ENCODE measurements at regions not wholly inside any gene's neighbourhood (a gene's known extent, or its start where the extent isn't known, plus 50 kb on each side); places are given as distances from the start of the nearest gene placed in this dataset.
"Not testable (repeated sequence)": the region's sequence is repeated elsewhere in the genome, so short reads cannot be mapped to it uniquely, and the experiment has no call there.

DNA sequence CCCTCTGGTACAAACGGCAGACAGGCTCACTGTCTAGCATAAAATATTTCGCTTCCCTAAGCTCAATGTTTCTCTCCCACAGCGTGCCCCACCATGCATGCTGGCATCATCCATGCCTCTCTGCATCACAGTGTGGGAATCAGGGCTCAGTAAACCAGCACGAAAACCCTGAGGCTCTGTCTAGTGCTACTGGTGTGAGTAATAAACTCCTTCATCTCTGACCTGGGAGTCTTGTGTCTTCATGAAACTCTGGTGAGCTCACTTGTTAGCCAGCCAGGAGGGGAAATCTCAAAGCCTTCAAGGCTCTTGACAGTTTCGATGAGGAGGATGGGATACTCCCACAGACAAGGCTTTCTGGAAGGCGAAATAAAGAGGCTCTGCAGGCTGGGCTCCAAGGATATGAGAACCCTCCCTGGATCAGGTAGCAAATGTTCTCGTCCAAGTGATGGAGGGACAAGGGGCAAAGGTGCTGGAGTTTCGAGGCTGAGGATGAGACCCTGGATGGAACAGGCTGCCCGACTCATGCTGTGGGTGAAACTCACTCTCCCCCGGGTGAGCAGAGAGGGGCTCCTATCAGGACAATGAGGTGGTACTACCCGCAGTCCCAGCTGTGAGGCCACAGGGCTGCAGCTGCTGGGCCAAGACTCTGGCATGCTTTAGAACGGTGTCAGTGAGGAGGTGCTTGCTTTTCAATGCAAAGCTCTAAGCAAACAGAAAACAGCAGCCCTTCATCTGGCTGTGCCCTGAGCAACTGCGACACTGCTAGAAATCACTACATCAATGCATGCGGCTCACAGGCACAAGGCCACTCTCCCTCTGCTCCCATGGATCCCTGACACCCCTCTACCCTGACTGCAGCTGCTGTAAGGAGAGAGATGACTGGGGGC is 69.3 kb downstream of the SHANK2 start:
- no peak for DNase-seq (ENCODE audit: low spot score)

DNA sequence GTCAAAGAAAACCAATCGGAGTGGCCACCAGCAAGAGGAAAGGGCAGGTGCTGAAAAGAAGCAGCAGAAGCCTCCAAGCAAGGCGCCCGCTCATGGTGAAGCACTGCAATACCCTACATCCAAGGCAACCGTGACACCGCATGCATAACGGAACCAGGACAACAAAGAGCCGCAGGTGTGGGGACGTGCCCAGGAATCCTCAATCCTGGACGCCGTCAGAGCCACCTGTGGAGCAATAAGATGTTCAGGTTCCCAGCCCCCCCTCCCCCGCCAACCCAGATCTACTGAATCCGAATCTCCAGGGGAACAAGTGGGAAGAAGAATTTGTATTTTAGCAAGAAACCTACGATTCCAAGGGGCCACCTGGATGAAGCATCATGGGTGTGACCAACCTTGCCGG is 70.8 kb downstream of the SHANK2 start:
- no peak for DNase-seq (ENCODE audit: low spot score)

DNA sequence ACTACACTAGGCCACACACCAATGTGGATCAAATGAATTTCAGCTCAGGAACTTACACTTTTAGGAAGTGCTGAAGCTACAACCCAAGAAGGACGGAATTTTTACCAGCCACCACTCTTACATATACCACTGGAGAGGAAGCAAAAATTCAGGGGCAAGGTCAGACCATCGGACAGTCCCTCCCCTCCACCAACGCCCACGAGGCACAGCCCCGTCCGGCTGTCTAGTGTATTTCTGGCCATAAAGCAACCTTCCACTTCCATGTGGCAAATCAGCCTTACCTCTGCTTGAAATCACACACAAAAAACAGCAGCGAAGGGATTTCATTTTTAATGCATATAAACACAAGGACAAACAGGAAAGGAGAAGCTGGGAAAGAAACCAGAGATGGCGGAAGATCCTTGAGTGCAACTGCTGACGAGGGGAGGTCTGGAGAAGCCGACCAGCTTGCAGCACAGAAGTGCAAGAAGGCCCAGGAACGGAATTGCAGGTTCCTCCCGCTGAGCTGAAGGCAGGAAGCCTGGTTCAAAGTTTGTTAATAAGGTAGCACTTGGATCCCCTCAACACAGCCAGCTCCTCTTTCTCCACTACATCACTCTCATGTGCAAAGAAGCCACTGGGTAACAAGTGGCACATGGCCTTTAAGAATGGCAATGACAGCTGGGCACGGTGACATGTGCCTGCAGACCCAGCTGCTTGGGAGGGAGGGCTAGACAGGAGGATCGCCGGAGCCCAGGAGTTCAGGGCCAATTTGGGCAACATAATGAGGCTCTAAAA is 71.5 kb downstream of the SHANK2 start:
- no peak for DNase-seq (ENCODE audit: low spot score)

DNA sequence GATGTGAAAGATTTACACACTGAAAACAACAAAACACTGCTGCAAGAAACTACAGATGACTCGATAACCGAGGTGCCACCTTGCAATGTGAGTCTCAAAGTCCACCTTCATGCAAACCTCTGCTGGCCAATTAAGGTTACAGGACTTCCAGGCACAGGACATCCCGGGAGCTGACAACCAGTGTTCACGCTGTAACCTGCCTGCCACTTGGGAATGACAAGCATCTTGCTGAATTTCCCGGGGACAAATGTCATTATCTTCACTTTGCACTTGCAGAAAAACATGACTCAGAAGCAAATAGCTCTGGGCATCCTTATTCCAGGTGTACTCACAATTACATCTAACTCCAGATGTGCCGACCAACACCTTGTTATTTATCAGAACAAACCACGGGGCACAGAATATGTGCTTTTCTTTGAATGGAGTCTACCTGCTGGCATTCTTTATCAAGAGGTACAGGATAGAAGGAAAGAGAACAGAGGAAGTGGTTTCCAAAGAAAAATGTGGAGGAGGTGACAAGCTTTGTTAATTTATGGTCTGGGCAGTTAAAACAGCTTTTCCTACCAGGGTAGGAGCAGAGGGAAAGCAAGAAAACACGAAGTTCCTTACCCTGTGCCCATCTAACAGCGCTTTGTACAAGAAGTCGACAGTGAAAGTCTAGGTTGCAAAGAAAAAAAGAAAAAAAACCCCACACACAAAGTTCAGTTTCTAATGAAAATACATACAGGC is 72.3 kb downstream of the SHANK2 start:
- DNase-seq (ENCODE audit: low spot score), result peak; percentile 74

DNA sequence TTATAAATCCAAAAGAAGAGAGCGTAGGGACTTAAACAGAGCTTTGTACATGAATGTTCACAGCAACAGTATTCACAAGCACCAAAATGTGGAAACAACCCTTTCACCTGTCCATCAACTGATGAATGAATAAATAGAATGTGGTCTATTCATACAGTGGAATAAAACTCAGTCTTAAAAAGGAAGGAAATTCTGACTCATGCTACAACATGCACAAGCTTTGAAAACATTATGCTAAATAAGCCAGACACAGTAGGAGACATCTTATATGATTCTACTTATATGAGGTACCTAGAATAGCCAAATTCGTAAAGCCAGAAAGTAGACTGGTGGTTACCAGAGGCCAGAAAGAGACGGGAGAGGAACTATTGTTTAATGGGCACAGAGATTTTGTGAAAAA is 74.3 kb downstream of the SHANK2 start:
- DNase-seq (ENCODE audit: low spot score), result no peak

DNA sequence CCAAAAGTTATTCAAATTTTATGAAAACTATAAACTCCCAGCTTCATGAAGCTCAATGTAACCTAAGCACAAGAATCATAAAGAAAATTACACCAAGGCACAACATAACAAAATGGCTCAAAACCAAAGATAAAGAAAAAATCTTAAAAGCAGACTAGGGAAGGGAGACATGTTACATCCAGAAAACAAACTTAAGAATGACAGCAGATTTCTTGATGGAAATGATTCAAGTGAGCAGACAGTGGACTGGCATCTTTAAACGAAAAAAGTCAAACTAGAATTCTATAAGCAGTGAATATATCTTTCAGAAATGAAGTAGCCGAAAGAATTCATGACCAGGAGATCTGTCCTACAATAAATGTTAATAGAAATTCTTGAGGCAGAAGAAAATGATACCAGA is 75.6 kb downstream of the SHANK2 start:
- DNase-seq (ENCODE audit: low spot score), result no peak

DNA sequence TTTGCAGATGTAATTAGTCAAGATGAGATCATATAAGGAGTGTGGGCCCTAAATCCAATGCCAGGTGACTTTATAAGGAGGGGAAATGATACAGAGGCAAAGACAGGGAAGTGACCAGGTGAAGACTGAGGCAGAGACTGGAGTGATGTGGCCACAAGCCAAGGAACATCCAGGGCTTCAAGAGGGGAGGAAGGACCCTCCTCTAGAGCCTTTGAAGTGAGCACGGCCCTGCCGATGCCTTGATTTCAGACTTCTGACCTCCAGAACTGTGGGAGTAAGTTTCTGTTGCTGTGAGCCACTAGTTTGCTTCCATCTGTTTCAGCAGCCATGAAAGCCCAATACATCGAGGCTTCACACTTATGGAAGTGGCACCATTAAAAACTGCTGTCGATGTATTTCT is 78.7 kb downstream of the SHANK2 start:
- DNase-seq (ENCODE audit: low spot score), result no peak

DNA sequence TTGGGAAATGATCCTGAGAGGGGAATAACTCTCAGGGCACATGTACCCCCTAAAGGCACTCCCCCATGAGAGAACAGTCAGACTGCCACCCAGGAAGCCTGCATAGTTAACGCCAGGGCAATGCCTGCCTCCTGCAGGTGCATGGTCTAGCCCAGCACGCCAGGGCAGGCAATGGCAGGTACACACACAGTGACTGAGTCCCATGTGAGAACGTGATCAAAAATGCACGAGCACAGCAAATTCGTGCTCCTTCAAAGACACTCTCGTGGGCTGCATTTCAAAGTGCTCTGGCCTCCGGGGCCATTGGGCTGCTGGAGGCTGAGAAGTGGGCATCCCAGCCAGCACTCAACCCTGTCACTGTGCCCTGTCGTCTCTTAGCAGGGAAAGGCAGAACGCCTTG is 79.7 kb downstream of the SHANK2 start:
- DNase-seq (ENCODE audit: low spot score), result no peak

DNA sequence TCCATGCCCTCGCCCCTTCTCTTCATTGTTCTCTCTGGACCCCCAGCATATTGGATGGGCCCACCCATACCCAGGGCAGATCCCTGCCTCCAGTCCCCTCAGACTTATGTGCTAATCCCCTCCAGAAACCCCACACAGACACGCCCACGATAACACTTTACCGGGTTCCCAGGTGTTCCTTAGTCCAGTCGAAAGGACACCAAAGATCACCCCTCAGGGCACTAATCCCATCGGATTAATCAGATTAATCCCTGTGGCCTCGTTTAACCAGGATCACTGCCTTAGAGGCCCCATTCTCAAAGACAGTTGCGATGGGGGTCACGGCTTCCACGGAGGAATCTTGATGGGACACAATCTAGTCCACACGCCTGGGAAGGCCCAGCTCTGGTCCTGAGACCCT is 80.8 kb downstream of the SHANK2 start:
- DNase-seq (ENCODE audit: low spot score), result no peak

DNA sequence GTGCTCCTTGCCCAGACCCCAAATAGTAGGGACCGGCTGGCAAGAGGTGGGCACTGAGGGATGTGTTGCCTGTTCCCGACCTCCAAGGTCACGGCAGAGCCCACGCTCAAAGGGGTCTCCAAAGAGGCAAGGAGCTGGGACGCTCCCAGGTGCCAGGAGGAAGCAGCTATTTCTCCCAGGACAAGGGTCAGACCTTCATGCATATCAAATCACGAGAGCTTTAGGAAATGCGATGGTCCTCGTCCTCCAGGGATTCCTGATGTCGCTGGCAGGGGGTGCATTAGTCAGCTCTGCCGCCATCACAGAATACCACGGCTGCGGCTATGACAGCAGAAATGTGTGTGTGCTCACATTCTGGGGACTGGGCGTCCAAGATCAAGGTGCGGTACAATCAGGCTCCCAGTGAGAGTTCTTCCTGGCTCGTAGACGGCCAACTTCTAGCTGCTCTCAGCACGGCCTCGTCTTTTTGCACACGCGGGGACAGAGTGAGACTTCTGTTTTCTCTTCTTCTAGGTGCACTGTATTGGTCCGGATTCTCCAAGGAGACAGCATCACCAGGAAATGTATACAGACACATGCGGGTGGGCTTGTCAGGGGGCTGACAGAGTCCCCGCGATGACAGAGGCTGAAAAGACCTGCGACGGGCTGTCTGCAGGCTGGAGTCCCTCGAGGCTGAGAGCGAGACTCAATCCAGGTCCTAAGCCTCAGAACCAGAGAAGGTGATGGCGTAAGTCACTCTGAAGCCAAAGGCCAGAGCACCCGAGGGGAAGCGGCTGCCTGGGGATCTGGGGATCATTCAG is 81.6 kb downstream of the SHANK2 start:
- no peak for DNase-seq (ENCODE audit: low spot score)

DNA sequence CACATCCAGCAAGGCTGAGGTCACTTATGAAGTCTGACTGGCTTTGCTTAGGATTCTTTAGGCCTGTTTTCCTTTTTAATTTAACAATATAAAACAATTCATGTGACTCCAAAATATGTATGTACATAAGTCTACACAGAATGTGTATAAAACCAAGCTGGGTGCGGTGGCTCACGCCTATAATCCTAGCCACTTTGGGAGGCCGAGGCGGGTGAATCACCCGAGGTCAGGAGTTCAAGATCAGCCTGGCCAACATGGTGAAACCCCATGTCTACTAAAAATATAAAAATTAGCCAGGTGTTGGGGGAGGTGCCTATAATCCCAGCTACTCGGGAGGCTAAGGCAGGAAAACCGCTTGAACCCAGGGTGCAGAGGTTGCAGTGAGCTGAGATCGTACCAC is 83.1 kb downstream of the SHANK2 start:
- DNase-seq (ENCODE audit: low spot score), result no peak

DNA sequence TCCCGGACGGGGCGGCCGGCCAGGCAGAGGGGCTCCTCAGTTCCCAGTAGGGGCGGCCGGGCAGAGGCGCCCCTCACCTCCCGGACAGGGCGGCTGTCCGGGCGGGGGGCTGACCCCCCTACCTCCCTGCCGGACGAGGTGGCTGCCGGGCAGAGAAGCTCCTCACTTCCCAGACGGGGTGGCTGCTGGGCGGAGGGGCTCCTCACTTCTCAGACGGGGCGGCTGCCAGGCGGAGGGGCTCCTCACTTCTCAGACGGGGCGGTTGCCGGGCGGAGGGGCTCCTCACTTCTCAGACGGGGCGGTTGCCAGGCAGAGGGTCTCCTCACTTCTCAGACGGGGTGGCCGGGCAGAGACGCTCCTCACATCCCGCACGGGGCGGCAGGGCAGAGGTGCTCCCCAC is 84.6 kb downstream of the SHANK2 start:
- not testable (repeated sequence) for DNase-seq (ENCODE audit: low spot score)

DNA sequence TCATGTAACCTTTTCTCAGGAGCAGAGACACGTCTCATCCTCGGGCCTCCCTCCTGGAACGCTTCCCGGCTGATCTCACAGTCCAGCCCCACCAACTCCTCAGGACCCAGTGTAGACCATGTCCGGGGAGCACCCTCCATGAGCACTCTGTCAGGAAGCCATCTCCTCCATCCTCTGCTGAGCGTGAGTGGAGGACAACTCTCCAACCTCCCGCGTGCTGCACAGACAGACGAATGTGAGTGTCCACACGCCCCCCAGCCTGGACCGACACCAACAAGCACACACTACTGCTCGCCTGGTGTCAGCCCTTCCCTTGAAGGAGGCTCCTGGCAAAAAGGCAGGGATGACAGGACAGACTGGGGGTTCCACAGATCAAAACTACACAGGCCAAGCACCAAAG is 86.6 kb downstream of the SHANK2 start:
- no peak for DNase-seq (ENCODE audit: low spot score)

DNA sequence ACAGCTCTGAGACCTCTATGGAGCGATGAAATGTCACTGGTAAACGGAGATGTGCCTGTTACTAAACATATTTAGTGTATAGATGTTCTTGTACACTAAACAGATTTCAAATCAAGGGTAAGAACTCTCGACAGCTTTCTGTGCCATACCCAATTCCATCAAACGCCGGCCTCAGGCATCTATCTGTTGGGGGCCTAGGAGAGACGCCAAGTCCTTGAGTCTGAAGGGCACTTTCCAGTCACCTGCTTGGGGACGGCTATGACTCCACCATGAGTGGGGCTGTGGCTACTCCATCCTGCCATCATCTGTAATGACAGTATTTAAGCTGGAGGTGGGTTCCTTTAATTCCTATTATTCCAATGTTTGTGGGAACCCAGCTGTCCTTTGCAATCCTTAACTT is 87.8 kb downstream of the SHANK2 start:
- DNase-seq (ENCODE audit: low spot score), result no peak

DNA sequence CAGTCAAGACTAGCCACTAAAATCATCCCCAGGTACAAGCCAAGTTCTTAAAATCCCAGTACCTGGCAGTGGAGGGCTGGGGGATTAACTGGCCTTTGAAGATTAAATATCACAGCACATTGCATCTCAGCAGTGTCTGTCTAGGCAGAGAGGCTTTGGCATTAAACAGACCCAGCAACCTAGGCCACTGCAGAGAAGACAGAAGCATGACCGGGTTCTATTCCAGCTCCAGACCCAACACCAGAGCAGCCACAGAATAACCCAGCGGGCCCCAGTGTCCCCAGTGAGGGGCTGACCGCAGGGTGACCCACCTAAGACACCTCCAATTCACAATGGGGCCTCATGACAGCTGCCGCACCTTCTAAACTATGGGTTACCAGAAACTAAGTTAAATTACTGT is 88.2 kb downstream of the SHANK2 start:
- DNase-seq (ENCODE audit: low spot score), result no peak

DNA sequence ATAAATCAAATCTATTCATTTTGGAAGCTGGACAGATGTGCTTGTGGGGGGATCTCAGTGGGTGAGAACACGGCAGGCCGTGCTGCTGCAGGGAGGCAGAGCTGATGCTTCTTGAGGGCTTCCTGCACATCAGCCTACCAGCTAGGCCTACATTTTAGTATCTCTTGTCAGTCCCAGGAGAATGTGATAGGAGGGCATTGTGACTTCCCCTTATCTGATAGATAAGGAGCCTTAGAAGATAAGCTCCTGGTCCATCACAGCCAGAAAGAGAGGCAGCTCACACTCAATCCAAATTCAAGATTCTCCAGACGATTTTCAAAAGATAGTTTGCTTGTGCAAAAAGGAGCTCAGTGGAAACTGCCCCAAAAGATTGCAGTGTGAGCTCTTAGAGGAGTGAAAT is 89.0 kb downstream of the SHANK2 start:
- no peak for DNase-seq (ENCODE audit: low spot score)

DNA sequence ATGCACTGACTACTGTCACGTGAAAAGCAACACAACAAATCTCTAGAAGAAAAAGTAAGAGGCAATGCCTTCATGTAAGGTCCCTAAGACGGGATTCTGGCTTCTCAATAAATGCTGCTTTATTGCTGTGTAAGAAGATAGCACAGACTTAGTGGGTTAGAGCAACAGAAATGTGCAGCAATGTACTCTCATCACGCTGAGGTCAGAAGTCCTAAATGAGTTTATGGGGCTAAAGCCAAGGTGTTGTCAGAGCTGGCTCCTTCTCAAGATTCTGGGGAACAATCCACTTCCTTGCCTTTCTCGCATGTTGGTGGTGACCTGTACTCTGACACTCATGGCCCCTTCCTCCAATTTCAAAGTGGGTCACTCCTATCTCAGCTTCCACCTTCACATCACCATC is 93.4 kb downstream of the SHANK2 start:
- no peak for DNase-seq (ENCODE audit: low spot score)

DNA sequence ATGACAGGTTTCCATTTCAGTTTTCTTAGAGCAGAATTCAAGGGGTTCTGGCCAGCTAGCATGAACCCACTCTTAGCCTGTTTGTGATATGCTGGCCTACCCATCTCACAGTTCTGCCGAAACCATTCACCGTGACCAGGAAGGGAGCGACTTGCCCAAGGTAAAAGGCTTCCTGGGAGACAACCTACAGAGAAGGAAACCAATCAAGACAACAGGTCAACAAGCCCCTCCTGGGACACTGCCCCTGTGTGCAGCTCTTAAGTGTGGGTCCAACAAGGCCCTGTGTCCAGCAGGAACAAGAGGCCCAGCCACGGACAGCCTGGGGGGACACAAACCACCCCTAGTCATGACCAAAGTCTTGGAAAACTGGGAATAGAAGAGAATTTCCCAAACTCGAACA is 94.7 kb downstream of the SHANK2 start:
- not testable (repeated sequence) for DNase-seq (ENCODE audit: low spot score)

DNA sequence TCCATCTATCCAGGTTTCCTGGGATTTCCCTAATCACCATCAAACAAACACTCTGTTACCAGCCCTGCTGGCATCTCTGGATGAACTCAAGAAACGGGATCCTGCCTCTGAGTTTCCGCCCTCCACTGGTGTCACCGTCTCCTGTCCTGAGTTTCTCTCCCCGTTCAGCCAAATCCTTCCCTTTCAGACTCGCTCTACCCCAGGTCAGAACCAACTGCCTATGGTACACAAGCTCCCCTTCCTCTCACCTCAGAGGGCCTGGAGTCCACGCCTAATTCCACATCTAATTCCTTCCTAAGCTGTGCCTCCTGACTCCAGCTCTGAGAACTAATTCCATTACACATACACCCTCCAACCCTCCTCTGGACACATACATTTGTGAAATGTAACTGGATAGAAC is 96.1 kb downstream of the SHANK2 start:
- no peak for DNase-seq (ENCODE audit: low spot score)

DNA sequence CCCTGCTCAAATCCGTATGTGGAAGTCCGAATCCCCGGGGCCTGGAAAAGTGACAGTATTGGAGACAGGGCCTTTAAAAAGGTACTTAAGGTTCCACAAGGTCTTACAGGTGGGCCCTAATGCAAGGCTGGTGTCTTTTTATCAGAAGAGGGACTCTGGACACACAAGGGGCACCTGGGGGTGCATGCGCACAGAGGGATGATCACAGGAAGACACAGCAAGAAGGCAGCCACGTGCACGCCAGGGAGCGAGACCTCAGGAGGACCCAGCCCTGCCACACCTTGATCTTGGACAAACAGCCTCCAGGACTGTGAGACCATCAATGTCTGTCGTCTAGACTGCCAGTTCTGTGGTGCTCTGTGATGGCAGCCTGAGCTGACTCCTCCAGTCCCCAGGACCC is 96.5 kb downstream of the SHANK2 start:
- DNase-seq (ENCODE audit: low spot score), result no peak

DNA sequence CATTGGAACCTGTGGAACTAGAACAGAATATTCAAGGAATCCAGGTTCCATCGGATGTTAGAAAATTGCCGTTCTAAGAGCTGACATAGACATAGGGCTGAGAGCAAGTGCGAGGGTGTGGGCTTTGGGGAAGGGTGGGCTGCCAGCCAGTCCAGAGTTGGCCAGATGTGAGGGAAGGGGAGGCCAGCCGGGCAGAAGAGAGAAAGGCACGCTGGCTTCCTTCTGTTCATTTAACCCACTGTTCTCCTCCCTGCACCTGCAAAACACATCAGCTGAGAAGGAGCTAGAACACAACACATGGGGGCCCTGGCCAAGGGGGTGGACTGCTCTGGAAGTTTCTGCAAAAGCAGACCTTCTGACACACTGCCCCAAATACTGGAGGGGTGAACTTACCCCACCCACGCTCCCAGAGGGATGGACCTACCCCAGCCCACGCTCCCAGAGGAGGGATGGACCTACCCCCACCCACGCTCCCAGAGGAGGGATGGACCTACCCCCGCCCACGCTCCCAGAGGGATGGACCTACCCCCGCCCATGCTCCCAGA is 98.0 kb downstream of the SHANK2 start:
- DNase-seq (ENCODE audit: low spot score), result no peak

DNA sequence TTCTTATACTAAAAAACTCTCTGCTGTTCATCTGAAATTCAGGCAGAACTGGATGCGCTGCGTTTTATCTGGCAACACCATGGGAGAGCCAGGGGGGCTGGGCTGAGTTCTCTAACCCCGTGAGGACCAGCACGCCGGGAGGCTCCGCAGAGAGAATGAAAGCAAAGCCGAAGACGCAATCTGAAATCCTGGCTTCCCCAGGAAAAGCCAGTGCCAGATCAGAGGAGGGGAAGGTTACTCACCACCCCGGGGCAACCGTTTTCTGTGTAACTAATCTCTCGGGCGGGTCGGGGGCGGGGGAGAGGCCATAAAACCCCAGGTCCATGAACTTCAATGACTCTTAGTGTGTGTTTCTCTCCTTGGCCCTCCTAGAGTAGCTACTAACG is 99.4 kb downstream of the SHANK2 start:
- peak; percentile 73 for DNase-seq (ENCODE audit: low spot score)
